HEK293 (cell line): ENCODE measurements at regions not wholly inside any gene's neighbourhood (a gene's known extent, or its start where the extent isn't known, plus 50 kb on each side); places are given as distances from the start of the nearest gene placed in this dataset.

Experiments used
- CTCF ChIA-PET: fragments of 350-600 bp; formaldehyde crosslinking; extraction: SDS; loops from one replicate; lab custom pipeline; 2021; ENCODE audit warnings: antibody characterized with exemption; lab: Yijun Ruan, JAX
- POLR2A ChIA-PET: fragments of 300-600 bp; formaldehyde crosslinking; extraction: SDS; loops from one replicate; lab custom pipeline; 2020; ENCODE audit warnings: antibody characterized with exemption, inconsistent platforms; lab: Yijun Ruan, JAX
- H3K27ac ChIP-seq: fragments of 200-500 bp; sonication (Bioruptor generic); 2 replicates; pipeline ENCODE4 v1.5.1; 2014; ENCODE audit warnings: low read depth, low read length, control low read depth, inconsistent platforms; ENCODE audit errors: extremely low read depth
- H3K36me3 ChIP-seq, 2 experiments: fragments of 200-500 bp in 1 of 2; sonication (Bioruptor generic) in 1 of 2; 1 replicate in 1 of 2; 2 replicates in 1 of 2; pipeline ENCODE4 v1.5.1; 2014 to 2017; ENCODE audit warnings: inconsistent platforms in 2 of 2, low read length in 2 of 2; ENCODE audit not compliant: control insufficient read depth in 2 of 2, insufficient read depth in 1 of 2
- H3K4me1 ChIP-seq: fragments of 200-500 bp; sonication (Bioruptor generic); 2 replicates; pipeline ENCODE4 v1.5.1; 2014; ENCODE audit warnings: mild to moderate bottlenecking, low read length, inconsistent platforms; ENCODE audit not compliant: control insufficient read depth, insufficient read depth
- H3K4me3 ChIP-seq: 2 replicates; pipeline ENCODE4 v1.5.1; 2011; ENCODE audit warnings: low read depth, mild to moderate bottlenecking, control low read depth, low read length, moderate library complexity
- H3K9me3 ChIP-seq: fragments of 200-500 bp; sonication (Bioruptor generic); 2 replicates; pipeline ENCODE4 v1.5.1; 2014; ENCODE audit warnings: low read depth, low read length, inconsistent platforms; ENCODE audit not compliant: control insufficient read depth, insufficient read depth
- AEBP2 ChIP-seq: fragments of 450-650 bp; formaldehyde crosslinking; IDR thresholded peaks from 2 replicates; pipeline ENCODE4 v1.5.1; 2016; ENCODE audit warnings: missing biosample characterization, missing genetic modification characterization, borderline replicate concordance
- PRDM6 ChIP-seq: fragments of 450-650 bp; formaldehyde crosslinking; IDR thresholded peaks from 2 replicates; pipeline ENCODE4 v1.5.1; 2017; ENCODE audit warnings: missing biosample characterization, missing genetic modification characterization
- TSHZ1 ChIP-seq: fragments of 450-650 bp; formaldehyde crosslinking; IDR thresholded peaks from 2 replicates; pipeline ENCODE4 v1.5.1; 2016; ENCODE audit warnings: missing biosample characterization, missing genetic modification characterization, borderline replicate concordance
- ZNF157 ChIP-seq: fragments of 450-650 bp; formaldehyde crosslinking; IDR thresholded peaks from 2 replicates; pipeline ENCODE4 v1.5.1; 2016; ENCODE audit warnings: missing biosample characterization, missing genetic modification characterization
- ZNF354C ChIP-seq: fragments of 450-650 bp; formaldehyde crosslinking; IDR thresholded peaks from 2 replicates; pipeline ENCODE4 v1.5.1; 2016; ENCODE audit warnings: missing biosample characterization, missing genetic modification characterization, low read depth, borderline replicate concordance
- ZNF488 ChIP-seq: fragments of 450-650 bp; formaldehyde crosslinking; IDR thresholded peaks from 2 replicates; pipeline ENCODE4 v1.5.1; 2016; ENCODE audit warnings: missing biosample characterization, missing genetic modification characterization
- ZNF518A ChIP-seq: fragments of 450-650 bp; formaldehyde crosslinking; conservative IDR thresholded peaks from 2 replicates; pipeline ENCODE4 v1.5.1; 2016; ENCODE audit warnings: low read depth, missing biosample characterization, missing genetic modification characterization
- ZNF521 ChIP-seq: fragments of 450-650 bp; formaldehyde crosslinking; IDR thresholded peaks from 2 replicates; pipeline ENCODE4 v1.5.1; 2017; ENCODE audit warnings: missing biosample characterization, mild to moderate bottlenecking, missing genetic modification characterization
- ZNF544 ChIP-seq: fragments of 450-650 bp; formaldehyde crosslinking; IDR thresholded peaks from 2 replicates; pipeline ENCODE4 v1.5.0; 2017; ENCODE audit warnings: missing biosample characterization, missing genetic modification characterization
- ZNF561 ChIP-seq: fragments of 450-650 bp; IDR thresholded peaks from 2 replicates; pipeline ENCODE4 v1.5.1; 2018; ENCODE audit warnings: missing biosample characterization, missing genetic modification characterization, borderline replicate concordance
- ZNF692 ChIP-seq: fragments of 450-650 bp; formaldehyde crosslinking; IDR thresholded peaks from 2 replicates; pipeline ENCODE4 v1.5.1; 2016; ENCODE audit warnings: missing biosample characterization, missing genetic modification characterization
- ZXDB ChIP-seq: fragments of 450-650 bp; formaldehyde crosslinking; IDR thresholded peaks from 2 replicates; pipeline ENCODE4 v1.5.1; 2016; ENCODE audit warnings: missing biosample characterization, missing genetic modification characterization

GRCh38 chr13:60862036-60862435 is 465.0 kb downstream of the TDRD3 start:
- H3K4me3 ChIP-seq: no peak overlapping the region
- TF ChIP-seq ZNF692 (tag by site-specific recombination) (no peak), ZNF561 (no peak), ZNF518A (no peak), ZNF157 (no peak), TSHZ1 (no peak), ZXDB (tag by site-specific recombination) (no peak), ZNF488 (tag by site-specific recombination) (no peak), ZNF544 (tag by site-specific recombination) (no peak), AEBP2 (tag by site-specific recombination) (no peak), ZNF354C (tag by site-specific recombination) (no peak), PRDM6 (tag by site-specific recombination) (no peak), ZNF521 (tag by site-specific recombination) (no peak)
- TF ChIP-seq, all 188 proteins: peak for 0
- Histone ChIP-seq H3K4me1 (no peaks in the 10 kb centered on the region), H3K36me3 (no peaks in the 10 kb centered on the region), H3K9me3 (no peaks in the 10 kb centered on the region), H3K27ac (no peak overlapping the region)
- ChIA-PET POLR2A (no interaction called here), CTCF (no interaction called here)
